MCF 10A (cell line): ENCODE measurements at regions not wholly inside any gene's neighbourhood (a gene's known extent, or its start where the extent isn't known, plus 50 kb on each side); places are given as distances from the start of the nearest gene placed in this dataset.

Experiments used
- BruUV-seq: library from RNA; stranded (reverse); fragments of 400-500 nt; replicated peaks from 2 replicates; lab custom pipeline; 2021; lab: Mats Ljungman, UMichigan
- CTCF ChIA-PET: fragments of 300-600 bp; sonication (Branson Sonifier 250); formaldehyde crosslinking; extraction: SDS; loops from one replicate; lab custom pipeline; 2021; ENCODE audit warnings: antibody characterized with exemption, inconsistent platforms; lab: Yijun Ruan, JAX
- POLR2A ChIA-PET: fragments of 300-600, 350-650 bp; sonication (Branson Sonifier 250); formaldehyde crosslinking; extraction: SDS; loops from one replicate; lab custom pipeline; 2020; ENCODE audit warnings: antibody characterized with exemption, inconsistent platforms; lab: Yijun Ruan, JAX
- DNase-seq: peaks from one replicate; pipeline ENCODE4 v3.0.0-alpha.2; 2018; ENCODE audit not compliant: unreplicated experiment
- H3K27ac Mint-ChIP-seq: one replicate; pipeline ENCODE4 v1.8.0; 2022; ENCODE audit warnings: mild to moderate bottlenecking, low read depth, mixed read lengths; ENCODE audit not compliant: unreplicated experiment
- H3K27me3 Mint-ChIP-seq: one replicate; pipeline ENCODE4 v1.8.0; 2022; ENCODE audit warnings: mixed read lengths; ENCODE audit not compliant: insufficient read depth, unreplicated experiment
- H3K36me3 Mint-ChIP-seq: one replicate; pipeline ENCODE4 v1.8.0; 2022; ENCODE audit warnings: mild to moderate bottlenecking, moderate library complexity, mixed read lengths; ENCODE audit not compliant: insufficient read depth, unreplicated experiment
- H3K4me1 Mint-ChIP-seq: one replicate; pipeline ENCODE4 v1.8.0; 2022; ENCODE audit warnings: mixed read lengths; ENCODE audit not compliant: insufficient read depth, unreplicated experiment
- H3K4me3 Mint-ChIP-seq: one replicate; pipeline ENCODE4 v1.8.0; 2022; ENCODE audit warnings: mild to moderate bottlenecking, moderate library complexity, mixed read lengths; ENCODE audit not compliant: unreplicated experiment
- H3K9me3 Mint-ChIP-seq: one replicate; pipeline ENCODE4 v1.8.0; 2022; ENCODE audit warnings: mixed read lengths; ENCODE audit not compliant: unreplicated experiment
- intact Hi-C: fragments of 100-400 bp; cut with micrococcal nuclease; formaldehyde crosslinking; loops from 2 replicates; pipeline ENCODE4 v1.14.1; 2022
- TF ChIP-seq, protein P1 (sequence below): fragments of 200-600 bp; IDR thresholded peaks from one replicate; pipeline ENCODE4 v1.8.0; 2022; ENCODE audit warnings: antibody characterized with exemption, mild to moderate bottlenecking; ENCODE audit not compliant: unreplicated experiment

DNA sequence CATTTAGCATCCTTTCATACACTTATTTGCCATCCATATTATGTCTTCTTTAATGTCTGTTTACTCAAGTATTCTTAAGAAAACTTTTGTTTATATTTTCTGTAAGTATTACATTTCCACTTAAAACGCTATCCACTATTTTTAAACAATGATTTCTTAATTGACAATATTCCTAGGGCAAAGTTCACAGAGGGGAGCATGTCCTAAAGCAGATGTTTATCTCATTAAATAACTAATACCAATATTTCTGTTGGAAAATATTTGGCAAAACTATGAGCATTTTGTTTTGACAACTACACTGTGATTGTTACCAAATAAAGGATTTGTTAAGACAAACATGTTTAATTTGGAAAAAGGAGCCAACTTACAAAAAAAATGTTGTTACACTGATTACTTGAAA, 643.3 kb downstream of the SLITRK5 start:
- BruUV-seq = no TSS peak
- H3K9me3 Mint-ChIP-seq = peaks cover 16% of the 10 kb centered on the region
- no peak for DNase-seq
- TF ChIP-seq, protein P1, sequence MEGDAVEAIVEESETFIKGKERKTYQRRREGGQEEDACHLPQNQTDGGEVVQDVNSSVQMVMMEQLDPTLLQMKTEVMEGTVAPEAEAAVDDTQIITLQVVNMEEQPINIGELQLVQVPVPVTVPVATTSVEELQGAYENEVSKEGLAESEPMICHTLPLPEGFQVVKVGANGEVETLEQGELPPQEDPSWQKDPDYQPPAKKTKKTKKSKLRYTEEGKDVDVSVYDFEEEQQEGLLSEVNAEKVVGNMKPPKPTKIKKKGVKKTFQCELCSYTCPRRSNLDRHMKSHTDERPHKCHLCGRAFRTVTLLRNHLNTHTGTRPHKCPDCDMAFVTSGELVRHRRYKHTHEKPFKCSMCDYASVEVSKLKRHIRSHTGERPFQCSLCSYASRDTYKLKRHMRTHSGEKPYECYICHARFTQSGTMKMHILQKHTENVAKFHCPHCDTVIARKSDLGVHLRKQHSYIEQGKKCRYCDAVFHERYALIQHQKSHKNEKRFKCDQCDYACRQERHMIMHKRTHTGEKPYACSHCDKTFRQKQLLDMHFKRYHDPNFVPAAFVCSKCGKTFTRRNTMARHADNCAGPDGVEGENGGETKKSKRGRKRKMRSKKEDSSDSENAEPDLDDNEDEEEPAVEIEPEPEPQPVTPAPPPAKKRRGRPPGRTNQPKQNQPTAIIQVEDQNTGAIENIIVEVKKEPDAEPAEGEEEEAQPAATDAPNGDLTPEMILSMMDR = no peak
- H3K4me1 Mint-ChIP-seq = no peaks in the 10 kb centered on the region
- intact Hi-C loops = no loop called here
- ChIA-PET POLR2A (no interaction called here), CTCF (no interaction called here)
- no peaks in the 10 kb centered on the region for H3K36me3 Mint-ChIP-seq
- no peak overlapping the region for H3K4me3 Mint-ChIP-seq
- no peaks in the 10 kb centered on the region for H3K27me3 Mint-ChIP-seq
- H3K27ac Mint-ChIP-seq = no peak overlapping the region

DNA sequence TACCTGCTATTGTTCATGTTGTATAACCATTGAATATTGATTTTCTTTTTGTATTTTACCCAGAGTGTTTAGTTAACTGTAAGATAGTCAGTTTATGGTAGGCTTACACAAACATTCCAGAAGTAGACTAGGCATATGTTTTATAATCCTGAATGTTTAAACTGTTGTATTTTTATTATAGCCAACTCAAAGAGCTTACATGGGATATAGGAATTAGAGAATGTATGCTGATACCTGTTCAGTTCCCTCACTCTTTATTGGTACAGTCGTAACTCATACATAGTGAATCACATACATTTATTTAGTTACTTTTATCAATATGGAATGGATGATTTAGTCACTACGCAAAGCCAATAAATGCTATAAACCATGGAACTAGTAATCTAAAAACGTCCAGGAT, 657.9 kb downstream of the SLITRK5 start:
- no peak for DNase-seq
- intact Hi-C loops = no loop called here
- no TSS peak for BruUV-seq
- TF ChIP-seq, protein P1 = no peak
- H3K27me3 Mint-ChIP-seq = no peaks in the 10 kb centered on the region
- peaks cover 5% of the 10 kb centered on the region for H3K36me3 Mint-ChIP-seq
- H3K4me1 Mint-ChIP-seq = peaks cover 12% of the 10 kb centered on the region
- H3K9me3 Mint-ChIP-seq = peaks cover 10% of the 10 kb centered on the region
- no peak overlapping the region for H3K4me3 Mint-ChIP-seq
- POLR2A ChIA-PET = no interaction called here
- CTCF ChIA-PET = interaction anchor here (0.5 to 0.7 kb wide), 2 partner anchors 9 to 13 kb away, joined by 3 to 4 read pairs; no protein-coding TSS in a partner anchor
- H3K27ac Mint-ChIP-seq = no peak overlapping the region

DNA sequence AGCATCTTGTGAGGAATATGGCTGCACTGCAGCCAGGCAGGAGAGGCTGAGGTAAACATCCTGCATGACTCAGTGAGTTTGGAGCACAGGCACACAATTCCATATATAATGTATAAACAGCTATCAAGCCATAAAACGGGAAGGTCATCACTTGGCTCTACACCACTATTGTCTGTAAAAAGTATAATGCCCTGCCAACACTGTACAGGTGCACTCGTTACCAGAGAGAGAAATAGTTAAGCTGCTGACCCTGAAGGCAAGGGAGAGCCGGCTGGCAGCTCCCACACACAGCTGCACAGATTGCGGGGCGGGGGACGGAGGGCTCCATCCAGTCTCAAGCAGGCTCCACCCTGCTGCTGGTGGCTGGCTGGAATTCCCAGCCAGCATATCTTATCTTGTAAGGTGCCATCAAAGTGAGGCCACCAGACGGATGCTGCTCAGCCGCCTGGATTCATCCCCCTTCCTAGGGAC, 668.1 kb downstream of the SLITRK5 start:
- Mint-ChIP-seq H3K36me3 (no peaks in the 10 kb centered on the region), H3K4me1 (no peaks in the 10 kb centered on the region), H3K4me3 (no peak overlapping the region), H3K9me3 (peaks cover 7% of the 10 kb centered on the region), H3K27ac (no peak overlapping the region), H3K27me3 (no peaks in the 10 kb centered on the region)
- ChIA-PET POLR2A (no interaction called here), CTCF (interaction anchor here (0.6 kb wide), 2 partner anchors 122 to 697 kb away, joined by 3 to 4 read pairs; no protein-coding TSS in a partner anchor)
- DNase-seq = no peak
- BruUV-seq = no TSS peak
- intact Hi-C loops = no loop called here
- TF ChIP-seq, protein P1 = no peak

DNA sequence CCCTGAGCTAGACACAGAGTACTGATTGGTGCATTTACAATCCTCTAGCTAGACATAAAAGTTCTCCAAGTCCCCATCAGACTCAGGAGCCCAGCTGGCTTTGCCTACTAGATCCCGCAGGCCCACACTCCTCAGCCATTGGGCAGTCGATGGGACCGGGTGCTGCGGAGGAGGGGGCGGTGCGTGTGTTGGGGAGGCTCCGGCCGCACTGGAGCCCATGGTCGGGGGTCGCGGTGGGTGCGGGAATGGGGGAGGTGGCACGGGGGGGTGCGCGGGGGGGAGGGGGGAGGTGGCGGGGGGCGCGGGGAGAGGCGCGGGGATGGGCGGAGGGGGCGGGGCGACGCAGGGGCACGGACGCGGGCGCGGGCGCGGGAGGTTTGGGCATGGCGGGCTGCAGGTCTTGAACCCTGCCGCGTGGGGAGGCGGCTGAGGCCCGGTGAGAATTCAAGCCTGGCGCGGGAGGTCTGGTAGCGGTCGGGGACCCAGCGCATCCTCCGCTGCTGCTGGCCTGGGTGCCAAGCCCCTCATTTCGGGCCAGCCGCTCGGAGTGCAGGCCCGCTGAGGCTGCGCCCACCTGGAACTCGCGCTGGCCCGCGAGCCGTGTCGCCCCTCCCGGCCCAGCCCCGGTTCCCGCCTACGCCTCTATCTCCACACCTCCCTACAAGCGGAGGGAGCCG, 674.1 kb downstream of the SLITRK5 start:
- Mint-ChIP-seq H3K4me1 (no peaks in the 10 kb centered on the region), H3K27ac (no peak overlapping the region), H3K36me3 (no peaks in the 10 kb centered on the region), H3K4me3 (no peak overlapping the region), H3K27me3 (no peaks in the 10 kb centered on the region), H3K9me3 (peaks cover 13% of the 10 kb centered on the region)
- CTCF ChIA-PET = no interaction called here
- intact Hi-C loops = no loop called here
- TF ChIP-seq, protein P1 = no peak
- POLR2A ChIA-PET = no interaction called here
- DNase-seq = no peak
- BruUV-seq = no TSS peak
